ENCODE measurements at regions not wholly inside any gene's neighbourhood (a gene's known extent, or its start where the extent isn't known, plus 50 kb on each side); places are given as distances from the start of the nearest gene placed in this dataset.

GRCh38 chr7:51471210-51471980 is 154.8 kb upstream of the COBL start:
- intact Hi-C loops (cut with DNase I; ENCODE audit: low total_unique reads), result no loop called here
- WGBS, 2 donors, result 22 to 27% methylated on average over 29 to 33 of the region's 33 CpGs
- TF ChIP-seq CTCF (IDR thresholded peaks at IDR 0.05), result no peak
- no peak for TF ChIP-seq POLR2A (IDR thresholded peaks at IDR 0.05)
- no peak for DNase-seq (ENCODE audit: low spot score in 2 of 2)
- no peak overlapping the region for H3K4me3 ChIP-seq (ENCODE audit: low read depth, poor library complexity, severe bottlenecking)

GRCh38 chr7:51467384-51468017 is 150.9 kb upstream of the COBL start:
- intact Hi-C loops (cut with DNase I; ENCODE audit: low total_unique reads), result no loop called here
- WGBS, 2 donors, result 70 to 78% methylated on average over 2 of the region's 2 CpGs
- TF ChIP-seq CTCF (IDR thresholded peaks at IDR 0.05) (no peak), POLR2A (IDR thresholded peaks at IDR 0.05) (no peak)
- H3K4me3 ChIP-seq (ENCODE audit: low read depth, poor library complexity, severe bottlenecking), result no peak overlapping the region
- DNase-seq (ENCODE audit: low spot score in 2 of 2), result no peak

- 66 to 76% methylated on average over 4 of the region's 4 CpGs for WGBS, 2 donors
- TF ChIP-seq POLR2A (IDR thresholded peaks at IDR 0.05) (no peak), CTCF (IDR thresholded peaks at IDR 0.05) (no peak)
Measured at GRCh38 chr7:51459809-51460208, 143.2 kb upstream of the COBL start.

GRCh38 chr7:51458693-51459092 is 142.1 kb upstream of the COBL start:
- no peak for TF ChIP-seq CTCF (IDR thresholded peaks at IDR 0.05)
- TF ChIP-seq POLR2A (IDR thresholded peaks at IDR 0.05), result no peak
- 95 to 99% methylated on average over 4 of the region's 4 CpGs for WGBS, 2 donors
- no peak for DNase-seq (ENCODE audit: low spot score in 2 of 2)
- intact Hi-C loops (cut with DNase I; ENCODE audit: low total_unique reads), result no loop called here
- no peak overlapping the region for H3K4me3 ChIP-seq (ENCODE audit: low read depth, poor library complexity, severe bottlenecking)

More at GRCh38 chr7:51459809-51460208, 143.2 kb upstream of the COBL start:
- DNase-seq (ENCODE audit: low spot score in 2 of 2), result no peak
- no peak overlapping the region for H3K4me3 ChIP-seq (ENCODE audit: low read depth, poor library complexity, severe bottlenecking)
- intact Hi-C loops (cut with DNase I; ENCODE audit: low total_unique reads), result no loop called here

- WGBS, 2 donors, result 74 to 86% methylated on average over 5 of the region's 5 CpGs
- TF ChIP-seq CTCF (IDR thresholded peaks at IDR 0.05) (no peak), POLR2A (IDR thresholded peaks at IDR 0.05) (no peak)
- intact Hi-C loops (cut with DNase I; ENCODE audit: low total_unique reads), result no loop called here
- no peak overlapping the region for H3K4me3 ChIP-seq (ENCODE audit: low read depth, poor library complexity, severe bottlenecking)
- DNase-seq (ENCODE audit: low spot score in 2 of 2), result no peak
Measured at GRCh38 chr7:51457079-51457478, 140.5 kb upstream of the COBL start.

Data from lower leg skin (tissue), 4 donors.